ENCODE measurements at regions not wholly inside any gene's neighbourhood (a gene's known extent, or its start where the extent isn't known, plus 50 kb on each side); places are given as distances from the start of the nearest gene placed in this dataset.

GRCh38 chr2:105580870-105581554, 163.7 kb upstream of the NCK2 start:
- no peak for TF ChIP-seq CTCF (IDR thresholded peaks at IDR 0.05)
- no peak for TF ChIP-seq POLR2A (IDR thresholded peaks at IDR 0.05)
- no peak for TF ChIP-seq POLR2AphosphoS5 (IDR thresholded peaks at IDR 0.05)
